Heart left ventricle (tissue), 16 donors: ENCODE measurements at regions not wholly inside any gene's neighbourhood (a gene's known extent, or its start where the extent isn't known, plus 50 kb on each side); places are given as distances from the start of the nearest gene placed in this dataset.

ENCODE experiments used
- ATAC-seq, 4 donors: fragments of 200-7000 bp; cut with Tn5 transposase; one replicate each; pipeline ENCODE4 v1.9.1; 2020 to 2022; ENCODE audit warnings: moderate library complexity in 4 of 4, mild to moderate bottlenecking in 3 of 4, moderate number of reproducible peaks in 1 of 4
- DNase-seq, 5 donors: peaks; one replicate each; pipeline ENCODE4 v3.0.0-alpha.2; 2020
- H3K27ac ChIP-seq, 12 donors: fragments of 200-600 bp; sonication (generic) in 4 of 12; one replicate each; pipeline versions ENCODE4 v1.5.0 to v1.8.0; 2016 to 2022; ENCODE audit warnings: mild to moderate bottlenecking in 2 of 12
- H3K27me3 ChIP-seq, 9 donors: fragments of 200-600 bp; sonication (generic) in 2 of 9; one replicate each; pipeline versions ENCODE4 v1.5.1 to v1.8.0; 2016 to 2022; ENCODE audit warnings: mild to moderate bottlenecking in 3 of 9
- H3K36me3 ChIP-seq, 9 donors: fragments of 200-600 bp; sonication (generic) in 2 of 9; one replicate each; pipeline versions ENCODE4 v1.5.0 to v1.8.0; 2018 to 2022; ENCODE audit warnings: mild to moderate bottlenecking in 2 of 9
- H3K4me1 ChIP-seq, 12 donors: fragments of 200-600 bp; sonication (generic) in 4 of 12; one replicate each; pipeline versions ENCODE4 v1.5.0 to v1.8.0; 2016 to 2022; ENCODE audit warnings: mild to moderate bottlenecking in 3 of 12
- H3K4me3 ChIP-seq, 12 donors: fragments of 200-600 bp; sonication (generic) in 4 of 12; one replicate each; pipeline versions ENCODE4 v1.5.0 to v1.8.0; 2017 to 2022; ENCODE audit warnings: mild to moderate bottlenecking in 9 of 12, moderate library complexity in 4 of 12
- H3K9me3 ChIP-seq, 12 donors: fragments of 200-600 bp; sonication (generic) in 4 of 12; one replicate each; pipeline versions ENCODE4 v1.5.0 to v1.8.0; 2016 to 2022; ENCODE audit warnings: mild to moderate bottlenecking in 1 of 12
- POLR2A ChIP-seq, 2 donors: fragments of 450-650 bp; IDR thresholded peaks; one replicate each; pipeline ENCODE4 v1.6.1; 2017; ENCODE audit warnings: antibody characterized with exemption in 2 of 2, mild to moderate bottlenecking in 2 of 2, moderate library complexity in 2 of 2
- WGBS, 4 donors: extraction: QIAGEN DNeasy Blood & Tissue Kit in 2 of 4; methylation state at CpG; one replicate each; pipeline versions ENCODE4 v1.1.5 to v1.1.7; 2013 to 2018; 5-methylcytosine and 5-hydroxymethylcytosine counted together
- intact Hi-C, 10 donors: fragments of 100-400 bp; cut with DNase I; formaldehyde crosslinking; loops; one replicate each; pipeline versions ENCODE4 v1.11.1 to v1.14.2; 2022
- TF ChIP-seq, protein P1 (sequence below), 12 donors: fragments of 200-600 bp; sonication (generic) in 4 of 12; IDR thresholded peaks; one replicate each; pipeline versions ENCODE4 v1.5.0 to v1.8.0; 2018 to 2022; ENCODE audit warnings: antibody characterized with exemption in 12 of 12, mild to moderate bottlenecking in 5 of 12
- donor health status: ischemic (EF 13 %, LVEDD 7.1; RV severe dilation, severe dysfunction).
- donor health status: healthy with polysubstance abuse.
- donor health status: DM: no; HTN: yes; CAD: no.
- donor health status: DM: no; HTN: no; CAD: no.
- donor health status: ischemic (EF 25% LVEDD 6.9; RV normal size, moderate dysfunction).
- donor health status: ischemic (EF 25% LVEDD 5.7; RV mildly dilated, moderate dysfunction).
- donor health status: healthy.
- donor health status: DM: yes; HTN: yes; CAD: no.
- donor health status: ischemic (EF 35%, LVEDD 5.7; RV mildly dilated, moderate dysfunction).
- donor health status: nonischemic (EF 11% LVEDD 7.7; RV severe dilation, severe dysfunction).
- donor health status: DM: yes; HTN: yes; CAD: no.
- donor health status: PGD.
- donor health status: ischemic (EF 29% LVEDD 5.4; RV normal size, mild dysfunction).
- donor health status: nonischemic (EF 23%, LVEDD 6.1; RV moderate dilation, normal function).

GRCh38 chr9:85192750-85193149 lies 523.2 kb downstream of the NTRK2 start:
- H3K4me3 ChIP-seq: no peak overlapping the region
- ATAC-seq: no peak
- H3K27me3 ChIP-seq: no peaks in the 10 kb centered on the region
- WGBS, 4 donors: 85 to 93% (median 91%) methylated on average over 4 of the region's 4 CpGs
- intact Hi-C loops: no loop called here
- peaks cover 0 to 4% (median 0%) of the 10 kb centered on the region in 12 donors for H3K9me3 ChIP-seq
- H3K27ac ChIP-seq: no peak overlapping the region
- no peak for TF ChIP-seq POLR2A (IDR thresholded peaks at IDR 0.05)
- TF ChIP-seq, protein P1, sequence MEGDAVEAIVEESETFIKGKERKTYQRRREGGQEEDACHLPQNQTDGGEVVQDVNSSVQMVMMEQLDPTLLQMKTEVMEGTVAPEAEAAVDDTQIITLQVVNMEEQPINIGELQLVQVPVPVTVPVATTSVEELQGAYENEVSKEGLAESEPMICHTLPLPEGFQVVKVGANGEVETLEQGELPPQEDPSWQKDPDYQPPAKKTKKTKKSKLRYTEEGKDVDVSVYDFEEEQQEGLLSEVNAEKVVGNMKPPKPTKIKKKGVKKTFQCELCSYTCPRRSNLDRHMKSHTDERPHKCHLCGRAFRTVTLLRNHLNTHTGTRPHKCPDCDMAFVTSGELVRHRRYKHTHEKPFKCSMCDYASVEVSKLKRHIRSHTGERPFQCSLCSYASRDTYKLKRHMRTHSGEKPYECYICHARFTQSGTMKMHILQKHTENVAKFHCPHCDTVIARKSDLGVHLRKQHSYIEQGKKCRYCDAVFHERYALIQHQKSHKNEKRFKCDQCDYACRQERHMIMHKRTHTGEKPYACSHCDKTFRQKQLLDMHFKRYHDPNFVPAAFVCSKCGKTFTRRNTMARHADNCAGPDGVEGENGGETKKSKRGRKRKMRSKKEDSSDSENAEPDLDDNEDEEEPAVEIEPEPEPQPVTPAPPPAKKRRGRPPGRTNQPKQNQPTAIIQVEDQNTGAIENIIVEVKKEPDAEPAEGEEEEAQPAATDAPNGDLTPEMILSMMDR (IDR thresholded peaks at IDR 0.05): no peak
- H3K4me1 ChIP-seq: no peaks in the 10 kb centered on the region
- no peak for DNase-seq
- H3K36me3 ChIP-seq: no peaks in the 10 kb centered on the region

GRCh38 chr9:85186218-85186585 lies 516.7 kb downstream of the NTRK2 start:
- WGBS, 4 donors: 89 to 97% (median 91%) methylated on average over 2 of the region's 2 CpGs
- no peaks in the 10 kb centered on the region for H3K27me3 ChIP-seq
- H3K4me1 ChIP-seq: no peaks in the 10 kb centered on the region
- no peaks in the 10 kb centered on the region for H3K9me3 ChIP-seq
- H3K36me3 ChIP-seq: no peaks in the 10 kb centered on the region
- DNase-seq: no peak
- intact Hi-C loops: no loop called here
- no peak for ATAC-seq
- TF ChIP-seq, protein P1 (IDR thresholded peaks at IDR 0.05): no peak
- TF ChIP-seq POLR2A (IDR thresholded peaks at IDR 0.05): no peak
- H3K4me3 ChIP-seq: no peak overlapping the region
- H3K27ac ChIP-seq: no peak overlapping the region

GRCh38 chr9:85185486-85186217 lies 516.1 kb downstream of the NTRK2 start:
- WGBS, 4 donors: 81 to 90% (median 87%) methylated on average over 3 of the region's 3 CpGs
- no peak for DNase-seq
- no peak for ATAC-seq
- Histone ChIP-seq H3K9me3 (no peaks in the 10 kb centered on the region), H3K4me1 (no peaks in the 10 kb centered on the region), H3K36me3 (no peaks in the 10 kb centered on the region), H3K27ac (no peak overlapping the region), H3K4me3 (no peak overlapping the region), H3K27me3 (peaks cover 0 to 3% (median 0%) of the 10 kb centered on the region in 9 donors)
- no peak for TF ChIP-seq POLR2A (IDR thresholded peaks at IDR 0.05)
- TF ChIP-seq, protein P1 (IDR thresholded peaks at IDR 0.05): no peak
- intact Hi-C loops: no loop called here

DNA sequence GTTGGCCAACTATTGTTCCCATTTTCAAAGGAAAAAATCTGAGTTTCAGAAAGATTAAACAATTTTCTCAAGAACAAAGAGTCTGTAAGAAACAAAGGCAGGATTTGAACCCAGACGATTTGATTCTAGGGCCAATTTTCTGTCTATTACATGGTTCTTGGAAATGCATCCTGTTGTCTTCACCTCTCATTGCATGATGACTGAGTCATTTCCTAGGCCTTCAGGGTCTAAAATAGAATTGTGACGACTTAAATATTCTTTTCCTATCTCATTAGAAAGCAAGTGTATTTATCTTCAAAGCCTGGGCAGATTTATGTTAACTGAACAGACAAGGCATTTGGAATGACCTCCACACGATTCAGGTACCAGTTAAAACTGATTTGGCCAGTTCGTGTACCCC lies 512.9 kb downstream of the NTRK2 start:
- H3K27me3 ChIP-seq: peaks cover 0 to 19% (median 0%) of the 10 kb centered on the region in 9 donors
- no peak for TF ChIP-seq POLR2A (IDR thresholded peaks at IDR 0.05)
- TF ChIP-seq, protein P1 (IDR thresholded peaks at IDR 0.05): no peak
- no peaks in the 10 kb centered on the region for H3K36me3 ChIP-seq
- ATAC-seq: no peak
- intact Hi-C loops: loop anchor here in 1 of 10 donors (5.0 kb wide), 1 partner anchor 50 kb away; no protein-coding TSS in a partner anchor
- 53 to 70% (median 62%) methylated on average over 4 of the region's 4 CpGs for WGBS, 4 donors
- H3K27ac ChIP-seq: no peak overlapping the region
- H3K9me3 ChIP-seq: no peaks in the 10 kb centered on the region
- H3K4me1 ChIP-seq: no peaks in the 10 kb centered on the region
- no peak overlapping the region for H3K4me3 ChIP-seq
- DNase-seq: no peak
